HCT116 (cell line): ENCODE measurements at regions not wholly inside any gene's neighbourhood (a gene's known extent, or its start where the extent isn't known, plus 50 kb on each side); places are given as distances from the start of the nearest gene placed in this dataset.
"Not testable (repeated sequence)": the region's sequence is repeated elsewhere in the genome, so short reads cannot be mapped to it uniquely, and the experiment has no call there.

Experiments
- JUND ChIP-seq: IDR thresholded peaks from 2 replicates; pipeline ENCODE4 v1.6.1; 2012
- POLR2A ChIP-seq: IDR thresholded peaks from 2 replicates; pipeline ENCODE4 v1.7.0; 2011; ENCODE audit warnings: borderline replicate concordance; ENCODE audit not compliant: insufficient read depth, insufficient read length; ENCODE audit errors: extremely low read depth
- ZFX ChIP-seq: fragments of 450-650 bp; IDR thresholded peaks from 2 replicates; pipeline ENCODE4 v1.6.1; 2017
- TF ChIP-seq, protein P1 (sequence below), 3 experiments: fragments of 200-600 bp in 1 of 3; sonication (generic) in 1 of 3; IDR thresholded peaks in 2 of 3; conservative IDR thresholded peaks in 1 of 3; 2 replicates each; pipeline ENCODE4 v1.5.1; 2012 to 2017; ENCODE audit warnings: low read depth in 2 of 3, low read length in 2 of 3, antibody characterized with exemption in 1 of 3, borderline replicate concordance in 1 of 3, control low read depth in 1 of 3, mild to moderate bottlenecking in 1 of 3, mixed read lengths in 1 of 3, mixed run types in 1 of 3, moderate library complexity in 1 of 3; ENCODE audit not compliant: insufficient read depth in 1 of 3

DNA sequence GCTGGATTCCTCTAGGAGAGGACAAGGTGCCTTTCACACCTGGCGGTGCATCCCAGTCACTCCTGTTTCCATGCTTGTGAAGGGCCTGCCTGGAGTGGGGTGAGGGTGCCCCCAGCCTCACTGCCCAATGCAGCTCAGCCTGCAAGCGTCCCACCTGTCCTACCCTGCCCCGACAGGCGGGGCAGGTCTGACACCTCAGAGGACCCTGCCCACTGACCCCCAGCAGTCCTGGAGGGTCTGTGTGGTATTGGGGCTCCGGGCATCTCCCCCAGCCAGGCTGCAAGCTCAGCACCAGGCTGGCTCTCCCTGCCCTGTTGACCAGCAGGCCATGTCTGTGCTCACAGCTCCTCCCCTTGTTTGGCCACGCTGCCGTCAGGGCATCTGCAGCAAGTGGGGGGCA, 194.9 kb downstream of the LIPI start:
- TF ChIP-seq, protein P1, sequence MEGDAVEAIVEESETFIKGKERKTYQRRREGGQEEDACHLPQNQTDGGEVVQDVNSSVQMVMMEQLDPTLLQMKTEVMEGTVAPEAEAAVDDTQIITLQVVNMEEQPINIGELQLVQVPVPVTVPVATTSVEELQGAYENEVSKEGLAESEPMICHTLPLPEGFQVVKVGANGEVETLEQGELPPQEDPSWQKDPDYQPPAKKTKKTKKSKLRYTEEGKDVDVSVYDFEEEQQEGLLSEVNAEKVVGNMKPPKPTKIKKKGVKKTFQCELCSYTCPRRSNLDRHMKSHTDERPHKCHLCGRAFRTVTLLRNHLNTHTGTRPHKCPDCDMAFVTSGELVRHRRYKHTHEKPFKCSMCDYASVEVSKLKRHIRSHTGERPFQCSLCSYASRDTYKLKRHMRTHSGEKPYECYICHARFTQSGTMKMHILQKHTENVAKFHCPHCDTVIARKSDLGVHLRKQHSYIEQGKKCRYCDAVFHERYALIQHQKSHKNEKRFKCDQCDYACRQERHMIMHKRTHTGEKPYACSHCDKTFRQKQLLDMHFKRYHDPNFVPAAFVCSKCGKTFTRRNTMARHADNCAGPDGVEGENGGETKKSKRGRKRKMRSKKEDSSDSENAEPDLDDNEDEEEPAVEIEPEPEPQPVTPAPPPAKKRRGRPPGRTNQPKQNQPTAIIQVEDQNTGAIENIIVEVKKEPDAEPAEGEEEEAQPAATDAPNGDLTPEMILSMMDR (IDR thresholded peaks at IDR 0.05 in 2 of 3, conservative IDR thresholded peaks at IDR 0.05 in 1 of 3; ENCODE audit: borderline replicate concordance in 1 of 3, insufficient read depth in 1 of 3, low read depth in 2 of 3, low read length in 2 of 3) = not testable (repeated sequence)
- not testable (repeated sequence) for TF ChIP-seq ZFX, JUND, POLR2A
